Stimulated activated CD4-positive, alpha-beta T cell treated with anti-CD3 and anti-CD28 coated beads, Interleukin-1b, Interleukin-23, amount 100 ng/mL, for 1 hour (primary cell): ENCODE measurements at regions not wholly inside any gene's neighbourhood (a gene's known extent, or its start where the extent isn't known, plus 50 kb on each side); places are given as distances from the start of the nearest gene placed in this dataset.

ENCODE experiments used
- DNase-seq, 2 donors: peaks; one replicate each; pipeline ENCODE4 v3.0.0-alpha.2; 2020; ENCODE audit warnings: low read depth in 2 of 2

GRCh38 chr2:100660851-100661584, 98.2 kb downstream of the PDCL3 start:
- DNase-seq, result no peak

DNA sequence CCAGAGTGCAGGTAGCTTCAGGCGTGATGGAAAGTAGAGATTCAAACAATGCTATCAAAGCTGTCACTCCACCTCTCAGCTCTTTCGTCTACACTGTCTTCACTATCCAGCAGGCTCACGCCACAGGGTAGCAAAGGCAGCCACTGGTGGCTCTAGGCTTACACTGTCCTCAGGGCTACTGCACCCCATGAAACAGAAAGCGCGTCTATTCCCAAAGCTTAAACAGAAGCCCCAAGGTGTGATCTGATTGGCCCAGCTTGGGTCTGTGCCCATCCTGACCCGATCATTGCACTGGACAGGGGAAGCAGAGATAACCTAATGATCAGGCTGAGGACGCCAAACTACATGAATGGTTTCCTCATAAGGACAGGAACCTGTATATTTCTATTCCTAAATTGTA, 100.1 kb downstream of the PDCL3 start:
- DNase-seq, result no peak

GRCh38 chr2:100664021-100664755, 101.4 kb downstream of the PDCL3 start:
- no peak for DNase-seq

DNA sequence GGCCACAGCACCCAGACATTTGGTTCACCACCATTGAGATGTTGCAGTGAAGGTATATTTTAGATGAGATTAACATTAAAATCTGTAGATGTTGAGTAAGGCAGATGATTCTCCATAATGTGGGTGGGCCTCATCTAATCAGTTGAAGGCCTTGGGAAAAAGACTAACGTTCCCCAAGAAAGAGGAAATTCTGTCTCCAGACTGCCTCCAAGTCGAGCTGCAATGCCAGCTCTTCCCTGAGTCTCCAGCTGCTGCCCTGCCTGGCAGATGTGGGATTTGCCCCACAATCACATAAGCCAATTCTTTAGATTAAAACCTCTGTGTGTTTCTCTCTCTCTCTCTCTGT, 101.9 kb downstream of the PDCL3 start:
- DNase-seq, result no peak

DNA sequence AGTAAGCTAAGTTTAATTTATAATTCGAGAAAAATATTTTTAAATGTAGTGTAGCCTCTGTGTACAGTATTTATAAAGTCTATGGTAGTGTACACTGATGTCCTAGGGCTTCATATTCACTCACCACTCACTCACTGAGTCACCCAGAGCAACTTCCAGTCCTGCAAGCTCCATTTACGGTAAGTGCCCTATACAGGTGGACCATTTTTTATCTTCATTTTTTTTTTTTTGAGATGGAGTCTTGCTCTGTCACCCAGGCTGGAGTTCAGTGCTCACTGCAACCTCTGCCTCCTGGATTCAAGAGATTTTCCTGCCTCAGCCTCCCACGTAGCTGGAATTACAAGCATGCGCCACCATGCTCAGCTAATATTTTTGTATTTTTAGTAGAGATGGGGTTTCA, 104.2 kb downstream of the PDCL3 start:
- DNase-seq, result no peak

GRCh38 chr2:100667801-100668200, 105.0 kb downstream of the PDCL3 start:
- DNase-seq, result no peak

DNA sequence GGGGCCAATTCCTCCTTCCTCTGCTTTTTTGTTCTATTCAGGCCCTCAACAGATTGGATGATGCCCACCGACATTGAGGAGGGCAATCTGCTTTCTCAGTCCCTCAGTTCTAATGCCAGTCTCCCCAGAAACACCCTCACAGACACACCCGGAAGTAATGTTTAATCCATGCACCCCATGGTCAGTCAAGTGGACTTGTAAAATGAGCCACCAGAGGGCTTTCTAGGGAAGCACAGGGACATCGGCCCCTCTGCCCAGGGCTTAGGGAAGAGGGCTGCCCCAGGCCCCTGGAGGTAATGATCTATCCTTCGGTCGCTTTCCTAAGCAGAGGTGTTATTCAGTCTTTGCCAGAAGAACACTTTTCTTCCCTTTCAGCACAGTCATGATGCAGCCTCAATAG, 107.4 kb downstream of the PDCL3 start:
- no peak for DNase-seq

GRCh38 chr2:100673115-100673514, 110.3 kb downstream of the PDCL3 start:
- DNase-seq, result no peak

- no peak for DNase-seq
Measured at GRCh38 chr2:100673691-100674485, 111.1 kb downstream of the PDCL3 start.

GRCh38 chr2:100674666-100675065, 111.9 kb downstream of the PDCL3 start:
- DNase-seq, result no peak

DNA sequence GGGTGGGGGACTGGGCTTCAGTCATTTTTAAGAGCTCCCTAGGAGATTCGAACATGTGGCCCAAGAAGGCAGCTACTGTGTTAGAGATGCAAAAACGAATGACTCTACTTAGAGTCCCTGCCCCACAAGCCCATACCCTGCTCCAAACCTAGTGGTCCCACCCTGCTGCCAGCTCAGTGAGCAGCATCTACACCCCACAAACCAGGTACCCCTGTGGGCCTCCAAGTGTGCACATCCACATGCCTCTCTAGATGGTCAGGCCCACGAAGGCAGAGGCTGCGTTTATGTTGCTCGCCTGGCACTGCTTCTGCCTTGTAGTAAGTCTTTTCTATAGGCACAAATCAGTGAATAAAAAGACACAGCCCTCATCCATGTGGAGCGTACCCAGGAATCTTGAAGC, 112.6 kb downstream of the PDCL3 start:
- no peak for DNase-seq

DNA sequence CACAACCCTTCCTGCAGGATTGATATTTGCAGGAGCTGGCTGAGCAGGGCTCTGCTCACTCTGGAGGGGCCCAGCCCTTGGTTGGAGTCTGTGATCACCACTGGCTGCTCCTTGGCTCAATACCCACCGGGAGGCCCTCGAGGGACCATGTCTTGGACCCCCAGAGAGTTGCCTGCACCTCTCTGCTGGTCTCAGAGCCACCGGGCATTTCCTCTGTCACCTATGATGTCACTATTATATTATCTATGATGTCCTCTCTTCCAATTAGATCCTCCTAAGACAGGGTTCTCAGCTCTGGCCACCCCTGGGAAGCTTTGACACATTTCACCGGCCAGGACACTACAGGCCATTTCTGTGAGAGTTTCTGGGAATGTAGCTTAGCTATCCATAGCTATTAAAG, 113.1 kb downstream of the PDCL3 start:
- DNase-seq, result no peak

DNA sequence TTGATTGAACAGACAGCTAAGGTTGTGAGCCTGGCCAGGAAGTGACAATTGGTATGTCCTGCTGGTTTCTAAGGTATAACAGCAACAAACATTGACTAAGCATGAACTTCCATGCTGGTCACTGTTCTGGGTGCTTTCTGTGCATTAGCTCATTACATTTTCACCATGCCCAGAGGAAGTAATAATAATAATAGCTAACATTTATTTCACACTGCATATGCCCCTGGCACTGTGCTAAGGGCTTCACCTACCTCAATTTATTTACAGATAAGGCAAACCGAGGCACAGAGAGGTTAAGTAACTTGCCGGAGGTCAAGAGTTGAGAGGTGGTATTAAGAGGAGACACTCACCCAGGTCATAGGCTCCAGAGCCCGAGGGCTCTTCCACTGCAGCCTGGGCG, 113.6 kb downstream of the PDCL3 start:
- DNase-seq, result no peak

GRCh38 chr2:100677611-100678185, 114.9 kb downstream of the PDCL3 start:
- no peak for DNase-seq

GRCh38 chr2:100679211-100679610, 116.4 kb downstream of the PDCL3 start:
- no peak for DNase-seq

DNA sequence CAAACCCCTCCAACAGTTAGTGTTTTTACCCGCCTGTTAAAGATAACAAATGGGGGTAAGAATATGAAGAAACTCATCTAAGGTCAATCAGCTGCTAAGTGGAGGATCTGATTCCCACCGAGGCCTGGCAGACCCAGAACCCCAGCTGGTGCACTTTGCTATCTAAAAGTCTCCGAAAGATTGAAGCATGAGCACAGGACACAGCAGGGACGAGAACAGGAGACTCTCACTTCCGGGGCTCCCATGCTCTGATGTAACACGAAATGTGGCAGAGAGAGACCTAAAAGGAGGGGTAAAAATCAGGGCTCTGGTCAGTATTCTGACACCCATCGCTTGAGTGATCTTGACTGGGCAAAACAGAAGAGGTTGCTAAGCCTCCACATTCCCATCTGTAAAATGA, 119.7 kb downstream of the PDCL3 start:
- no peak for DNase-seq

- DNase-seq, result no peak
Measured at GRCh38 chr2:100683231-100683630, 120.4 kb downstream of the PDCL3 start.

- DNase-seq, result no peak
Measured at GRCh38 chr2:100691846-100692245, 128.1 kb upstream of the NPAS2 start.

DNA sequence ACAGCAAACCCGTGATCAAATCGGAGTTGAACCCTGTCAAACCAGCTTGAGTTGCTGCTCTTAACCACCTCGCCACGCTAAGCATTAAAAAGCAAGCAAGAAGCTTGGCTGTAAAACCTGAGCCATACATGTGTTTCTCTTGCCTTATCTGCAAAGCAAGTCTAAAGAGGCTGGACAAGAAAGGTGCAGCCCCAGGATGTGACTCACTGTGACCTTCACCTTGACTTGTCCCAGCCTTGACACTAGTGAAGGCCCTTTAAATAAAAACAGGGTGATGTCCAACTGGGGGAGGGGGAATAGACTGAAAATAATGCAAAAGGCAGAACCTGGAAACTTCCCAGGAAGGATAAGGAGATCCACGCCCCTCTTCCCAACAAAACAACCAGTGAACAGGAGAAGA, 127.6 kb upstream of the NPAS2 start:
- DNase-seq, result no peak

GRCh38 chr2:100692906-100693305, 127.0 kb upstream of the NPAS2 start:
- no peak for DNase-seq

DNA sequence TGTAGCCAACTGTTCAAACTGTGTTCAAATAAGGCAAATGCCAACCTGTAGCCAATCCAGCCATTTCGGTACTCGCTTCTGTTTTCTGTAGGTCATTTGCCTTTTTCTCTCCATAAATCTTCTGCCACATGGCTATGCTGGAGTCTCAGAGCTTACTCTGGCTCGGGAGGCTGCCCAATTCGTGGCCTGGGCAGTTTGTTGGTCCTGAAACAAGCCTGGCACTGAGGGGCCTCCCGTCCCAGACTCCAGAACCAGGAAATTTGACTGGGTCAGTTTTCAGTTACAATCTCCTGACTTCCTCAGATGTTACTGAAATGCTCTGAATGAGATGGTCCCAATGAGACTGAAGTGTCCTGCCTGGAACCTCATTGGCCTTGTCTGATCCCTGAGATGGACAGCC, 120.8 kb upstream of the NPAS2 start:
- no peak for DNase-seq

DNA sequence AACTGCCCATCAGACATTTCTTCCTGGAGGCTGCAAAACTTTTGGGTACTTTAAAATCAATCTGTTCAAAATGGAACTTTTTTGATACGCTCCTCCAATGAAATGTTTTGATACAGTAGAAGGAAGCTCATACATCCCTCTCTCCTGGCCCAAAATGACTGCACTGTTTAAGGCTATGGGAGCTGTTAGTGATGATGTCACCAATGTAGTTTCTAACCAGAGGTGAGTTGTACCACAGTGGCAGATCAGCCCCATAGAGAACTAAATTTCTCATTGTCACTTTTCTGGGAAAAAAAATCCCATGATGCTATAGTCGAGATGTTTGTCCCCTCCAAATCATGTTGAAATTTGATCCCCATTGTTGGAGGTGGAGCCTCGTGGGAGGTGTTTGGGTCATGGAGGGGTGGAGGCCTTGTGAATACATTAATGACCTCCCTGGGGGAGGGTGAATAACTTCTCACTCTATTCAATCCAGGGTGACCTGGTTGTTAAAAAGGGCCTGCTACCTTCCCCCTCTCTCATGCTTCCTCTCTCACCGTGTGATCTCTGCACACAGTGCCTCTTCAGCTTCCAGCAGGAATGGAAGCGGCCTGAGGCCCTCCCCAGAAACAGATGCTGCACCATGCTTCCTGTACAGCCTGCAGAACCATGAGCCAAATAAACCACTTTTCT, 117.4 kb upstream of the NPAS2 start:
- DNase-seq, result no peak
